Mucosa of gallbladder (tissue), 1 donor: ENCODE measurements at regions not wholly inside any gene's neighbourhood (a gene's known extent, or its start where the extent isn't known, plus 50 kb on each side); places are given as distances from the start of the nearest gene placed in this dataset.
"Not testable (repeated sequence)": the region's sequence is repeated elsewhere in the genome, so short reads cannot be mapped to it uniquely, and the experiment has no call there.

ENCODE experiments used
- DNase-seq: peaks from one replicate; pipeline ENCODE4 v3.0.0-alpha.2; 2020; ENCODE audit warnings: low spot score
- donor health status: DM: no; HTN: no; CAD: no.

DNA sequence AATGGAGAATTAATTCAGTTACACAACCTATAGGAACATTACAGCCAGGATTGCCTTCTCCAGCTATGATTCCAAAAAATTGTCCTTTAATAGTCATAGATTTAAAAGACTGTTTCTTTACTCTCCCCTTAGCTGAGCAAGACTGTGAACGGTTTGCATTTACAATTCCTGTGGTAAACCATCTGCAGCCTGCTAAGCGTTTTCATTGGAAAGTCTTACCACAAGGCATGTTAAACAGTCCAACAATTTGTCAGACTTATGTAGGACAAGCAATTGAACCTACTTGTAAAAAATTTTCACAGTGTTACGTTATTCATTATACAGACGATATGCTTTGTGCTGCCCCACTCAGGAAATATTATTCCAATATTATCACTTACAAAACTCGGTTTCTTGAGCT is 140.6 kb upstream of the ZNF91 start:
- DNase-seq: not testable (repeated sequence)

DNA sequence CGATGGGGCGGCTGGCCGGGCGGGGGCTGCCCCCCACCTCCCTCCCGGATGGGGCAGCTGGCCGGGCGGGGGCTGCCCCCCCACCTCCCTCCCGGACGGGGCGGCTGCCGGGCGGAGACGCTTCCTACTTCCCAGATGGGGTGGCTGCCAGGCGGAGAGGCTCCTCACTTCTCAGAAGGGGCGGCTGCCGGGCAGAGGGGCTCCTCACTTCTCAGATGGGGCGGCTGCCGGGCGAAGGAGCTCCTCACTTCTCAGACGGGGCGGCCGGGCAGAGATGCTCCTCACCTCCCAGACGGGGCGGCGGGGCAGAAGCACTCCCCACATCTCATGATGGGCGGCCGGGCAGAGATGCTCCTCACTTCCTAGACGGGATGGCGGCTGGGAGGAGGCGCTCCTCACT is 138.2 kb upstream of the ZNF91 start:
- not testable (repeated sequence) for DNase-seq

DNA sequence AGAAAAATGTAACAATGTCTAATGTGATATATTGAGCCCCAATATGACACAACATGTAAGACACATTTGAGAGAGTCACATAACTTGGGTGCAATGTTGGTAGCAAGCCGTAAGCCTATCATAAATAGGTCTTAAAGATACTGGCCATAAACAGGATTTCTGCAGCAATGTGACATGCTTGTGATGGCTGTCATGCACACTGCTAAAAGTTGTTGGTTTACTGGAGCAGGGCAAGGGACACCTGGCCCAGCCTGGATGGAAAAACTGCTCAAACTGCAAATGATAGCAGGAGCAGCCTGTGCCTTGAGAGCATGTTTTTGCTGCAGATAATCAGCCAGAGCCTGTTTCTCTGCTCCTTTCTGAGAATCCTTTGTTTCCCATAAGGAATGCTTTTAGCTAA is 136.7 kb upstream of the ZNF91 start:
- no peak for DNase-seq

DNA sequence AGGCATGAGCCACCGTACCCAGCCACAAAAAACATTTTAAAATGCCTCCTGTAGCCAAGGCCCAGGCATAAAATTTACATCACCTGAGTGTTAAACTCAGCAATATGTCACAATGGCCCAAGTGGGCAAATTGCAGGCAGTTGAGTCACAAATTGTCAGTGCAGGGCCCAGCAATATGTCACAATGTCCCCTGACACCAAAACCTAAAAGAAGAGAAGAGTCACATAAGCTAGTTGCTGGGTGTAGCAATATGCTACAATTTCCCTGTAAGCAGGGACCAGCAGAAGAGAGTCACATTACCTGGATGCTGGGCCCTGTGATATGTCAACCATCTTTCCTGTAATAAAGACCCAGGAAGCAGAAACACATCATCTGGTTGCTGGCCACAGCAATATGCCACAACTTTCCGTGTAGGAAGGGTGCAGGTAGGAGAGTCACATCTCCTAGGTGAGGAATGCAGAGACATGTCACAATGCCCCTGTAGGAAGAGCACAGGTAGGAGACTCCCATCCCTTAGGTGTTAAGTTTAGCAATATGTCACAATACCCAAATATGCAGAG is 136.0 kb upstream of the ZNF91 start:
- no peak for DNase-seq

DNA sequence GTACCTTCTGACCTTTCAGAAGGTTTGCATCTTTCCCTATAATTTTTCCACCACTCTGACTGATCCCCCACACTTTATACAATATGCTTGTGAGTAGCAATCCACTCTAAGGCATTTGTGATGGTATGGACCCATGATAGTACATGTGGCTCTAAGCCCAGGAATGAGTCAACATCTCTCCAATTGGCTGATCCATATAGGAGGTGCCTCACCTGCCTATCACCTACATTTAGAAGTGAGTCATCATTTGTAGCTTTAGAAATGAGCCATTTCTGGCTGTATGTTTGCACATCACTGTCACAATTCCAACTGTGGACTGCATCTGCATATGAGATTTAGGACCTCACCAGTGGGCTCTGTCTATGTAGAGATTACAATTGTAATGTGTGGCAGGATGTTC is 133.1 kb upstream of the ZNF91 start:
- DNase-seq: no peak

DNA sequence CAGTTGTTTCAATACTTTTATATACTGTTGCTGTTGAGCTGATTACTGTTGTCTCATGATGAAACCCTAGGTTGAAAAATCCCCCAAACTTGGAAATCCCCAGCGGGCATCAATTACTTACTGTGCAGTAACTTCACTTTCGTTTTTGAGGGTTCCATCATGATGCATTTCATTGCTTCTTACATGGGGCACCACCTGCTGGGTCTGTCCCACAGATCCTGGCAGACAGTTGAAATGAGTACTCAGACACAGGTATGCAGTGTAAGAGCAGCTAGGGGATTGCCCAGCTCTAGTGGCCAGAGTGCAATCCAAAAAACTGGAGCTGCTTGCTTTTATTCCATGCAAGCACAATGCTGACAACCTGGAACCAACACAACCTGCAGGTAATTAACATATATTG is 132.5 kb upstream of the ZNF91 start:
- DNase-seq: no peak

DNA sequence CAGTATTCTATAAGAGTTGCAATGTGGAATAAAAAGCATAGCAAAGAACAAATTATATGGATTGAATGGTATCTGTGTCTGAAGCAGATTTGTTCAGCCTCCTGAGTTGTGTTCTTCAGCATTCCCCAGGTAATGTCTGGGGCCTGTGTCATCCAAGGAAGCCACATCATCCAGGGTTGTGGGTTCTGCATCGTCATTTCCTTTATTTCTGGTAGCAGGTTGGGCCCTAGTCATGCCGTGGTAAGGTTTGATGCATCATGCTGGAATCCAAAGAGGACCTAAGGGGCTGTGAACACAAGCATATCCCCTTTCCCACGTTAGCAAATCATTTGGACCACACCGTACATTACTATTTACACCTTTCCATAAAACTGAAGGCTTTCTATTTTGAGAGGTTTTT is 131.0 kb upstream of the ZNF91 start:
- no peak for DNase-seq

DNA sequence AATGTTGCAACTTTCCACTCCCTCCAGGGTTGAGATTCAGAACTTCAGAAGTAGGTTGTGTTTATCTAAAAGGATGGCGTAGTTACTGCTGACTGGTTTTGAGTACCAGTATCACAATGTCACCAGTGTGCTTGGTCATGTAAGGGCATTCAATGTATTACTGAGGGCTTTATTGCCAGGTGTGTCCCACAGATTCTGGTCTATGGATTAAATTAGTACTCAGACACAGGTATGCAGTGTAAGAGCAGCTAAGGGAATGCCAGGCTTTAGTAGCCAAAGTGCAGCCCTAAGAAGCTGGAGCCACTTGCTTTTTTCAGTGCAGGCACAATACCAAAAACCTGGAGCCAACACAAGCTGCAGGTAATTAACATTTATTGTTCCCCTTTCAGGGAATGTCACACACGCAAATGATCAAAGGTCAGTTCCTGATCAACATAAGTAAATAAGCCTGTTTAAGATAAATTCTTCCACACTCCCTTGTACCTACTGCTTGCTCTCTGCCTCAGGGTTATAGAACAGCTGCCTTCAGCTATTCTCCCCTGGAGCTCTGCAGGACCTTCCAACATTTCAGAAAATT is 130.1 kb upstream of the ZNF91 start:
- no peak for DNase-seq

DNA sequence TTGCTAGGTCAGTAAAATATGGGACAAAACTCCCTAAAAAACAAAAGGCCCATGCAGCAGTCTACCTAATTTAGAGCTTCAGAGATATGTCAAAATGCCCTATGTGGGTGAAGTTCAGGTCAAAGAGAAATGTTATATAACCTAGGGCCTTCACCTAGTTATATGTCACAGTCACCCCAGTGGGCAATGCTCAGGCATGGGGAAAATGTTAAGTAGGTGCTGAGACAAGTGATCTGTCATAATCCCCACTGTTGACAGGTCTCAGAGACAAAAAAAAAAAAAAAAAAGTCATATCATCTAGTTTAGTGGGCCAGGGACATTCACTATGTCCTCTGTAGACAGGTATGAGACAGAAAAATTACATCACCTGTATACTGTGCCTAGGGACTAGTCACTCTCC is 128.6 kb upstream of the ZNF91 start:
- DNase-seq: no peak

DNA sequence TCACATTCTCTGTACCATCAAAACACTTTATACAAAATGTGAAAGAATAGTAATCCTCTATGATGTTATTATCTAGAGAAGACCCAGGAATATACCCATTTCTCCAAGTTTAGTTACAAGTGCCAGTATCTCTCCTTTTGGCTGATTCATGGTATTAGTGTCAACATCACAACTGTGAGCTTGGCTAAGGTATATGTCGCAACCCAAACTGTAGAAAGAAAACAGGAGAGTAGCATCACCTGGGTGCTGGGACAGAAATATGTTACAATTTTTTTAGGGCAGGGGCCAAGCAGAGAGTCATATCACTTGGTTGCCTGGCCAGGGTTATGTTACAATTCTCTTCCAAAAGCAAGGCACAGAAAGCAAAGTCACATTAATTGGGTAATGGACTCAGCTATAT is 127.2 kb upstream of the ZNF91 start:
- DNase-seq: no peak

DNA sequence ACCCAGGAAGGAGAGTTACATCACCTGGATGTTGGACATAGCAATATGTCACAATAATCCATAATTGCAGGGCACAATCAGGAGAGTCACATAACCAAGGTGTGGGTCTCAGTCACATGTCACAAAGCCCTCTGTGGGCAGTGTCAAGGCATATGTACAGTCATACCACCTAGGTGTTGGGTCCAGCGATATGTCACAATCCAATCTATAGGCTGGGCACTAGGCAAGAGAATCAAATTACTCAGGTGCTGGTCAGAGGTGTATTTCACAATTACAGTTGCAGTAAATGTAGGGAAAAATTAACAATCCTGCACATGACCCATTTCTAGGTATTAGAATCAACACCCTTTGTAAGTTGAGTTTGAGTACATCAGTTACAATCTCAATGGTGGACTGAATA is 126.2 kb upstream of the ZNF91 start:
- DNase-seq: no peak

DNA sequence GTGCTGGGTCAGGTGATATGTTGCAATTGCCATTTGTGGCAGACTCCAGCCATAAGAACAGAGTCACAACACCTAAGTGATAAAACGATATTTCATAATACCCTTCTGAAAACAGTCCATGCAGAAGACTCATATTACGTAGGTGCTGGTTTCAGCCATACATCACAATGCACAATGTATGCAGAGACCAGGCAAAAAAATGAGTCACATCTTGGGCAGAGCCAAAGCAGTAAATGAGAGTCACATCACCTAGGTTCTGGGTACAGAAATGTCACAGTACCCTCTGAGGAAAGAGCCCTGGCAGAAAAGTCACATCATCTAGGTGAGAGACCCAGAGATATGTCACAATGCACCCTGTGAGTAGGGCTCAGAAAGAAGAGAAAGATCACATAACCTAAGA is 125.2 kb upstream of the ZNF91 start:
- no peak for DNase-seq

DNA sequence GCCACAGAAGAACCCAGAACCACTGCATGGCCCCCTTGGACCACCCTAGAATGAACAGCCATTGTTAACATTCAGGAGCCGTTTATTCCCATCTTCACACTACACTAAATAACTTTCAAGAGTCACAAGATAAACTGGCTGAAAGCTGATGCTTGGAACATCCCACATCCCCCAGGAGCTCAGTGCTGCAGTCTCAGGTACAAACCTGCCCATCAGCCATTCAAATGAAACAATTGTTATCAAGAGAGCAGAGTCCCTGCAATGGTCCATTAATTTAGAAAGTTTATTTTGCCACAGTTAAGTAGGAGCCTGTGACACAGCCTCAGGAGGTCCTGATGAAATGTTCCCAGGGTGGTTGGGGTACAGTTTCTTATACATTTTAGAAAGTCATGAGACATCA is 123.8 kb upstream of the ZNF91 start:
- DNase-seq: no peak

DNA sequence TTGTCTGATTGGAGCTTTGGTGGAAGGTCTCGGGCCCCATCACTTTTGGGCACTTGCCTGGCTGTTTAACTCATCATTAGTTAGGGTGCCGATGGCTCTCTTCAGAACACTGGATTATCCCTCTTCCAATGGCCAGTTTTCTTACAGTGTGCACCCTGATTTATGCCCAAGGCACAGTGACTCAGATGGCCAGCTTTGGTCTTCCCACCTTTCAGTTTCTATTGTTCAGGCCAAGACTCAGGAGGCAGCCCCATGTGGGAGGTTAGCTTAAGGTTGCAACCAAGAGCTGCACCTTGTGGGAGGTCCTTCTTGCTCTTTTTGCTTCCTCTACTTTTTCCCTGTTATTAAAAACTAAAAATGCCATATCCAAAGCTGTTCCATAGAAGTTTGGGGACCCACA is 121.0 kb upstream of the ZNF91 start:
- no peak for DNase-seq

DNA sequence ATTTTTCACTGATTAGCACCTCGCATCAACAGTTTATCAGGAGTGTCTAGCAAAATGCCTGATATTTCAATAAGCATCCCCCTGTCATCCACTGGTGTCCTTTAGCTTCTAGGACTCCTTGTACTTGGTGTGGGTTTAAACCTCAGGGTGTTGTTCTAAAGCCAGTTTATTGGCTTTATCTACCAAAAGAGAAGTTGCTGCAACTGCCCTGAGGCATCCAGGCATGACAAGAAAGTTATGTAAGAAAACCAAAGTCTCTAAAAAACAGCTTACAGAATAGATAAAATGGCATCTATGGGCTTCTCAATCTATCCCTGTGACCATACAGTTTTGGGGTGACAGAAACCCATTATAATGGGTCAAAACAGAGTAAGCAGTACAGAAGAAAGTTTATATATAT is 120.3 kb upstream of the ZNF91 start:
- no peak for DNase-seq

DNA sequence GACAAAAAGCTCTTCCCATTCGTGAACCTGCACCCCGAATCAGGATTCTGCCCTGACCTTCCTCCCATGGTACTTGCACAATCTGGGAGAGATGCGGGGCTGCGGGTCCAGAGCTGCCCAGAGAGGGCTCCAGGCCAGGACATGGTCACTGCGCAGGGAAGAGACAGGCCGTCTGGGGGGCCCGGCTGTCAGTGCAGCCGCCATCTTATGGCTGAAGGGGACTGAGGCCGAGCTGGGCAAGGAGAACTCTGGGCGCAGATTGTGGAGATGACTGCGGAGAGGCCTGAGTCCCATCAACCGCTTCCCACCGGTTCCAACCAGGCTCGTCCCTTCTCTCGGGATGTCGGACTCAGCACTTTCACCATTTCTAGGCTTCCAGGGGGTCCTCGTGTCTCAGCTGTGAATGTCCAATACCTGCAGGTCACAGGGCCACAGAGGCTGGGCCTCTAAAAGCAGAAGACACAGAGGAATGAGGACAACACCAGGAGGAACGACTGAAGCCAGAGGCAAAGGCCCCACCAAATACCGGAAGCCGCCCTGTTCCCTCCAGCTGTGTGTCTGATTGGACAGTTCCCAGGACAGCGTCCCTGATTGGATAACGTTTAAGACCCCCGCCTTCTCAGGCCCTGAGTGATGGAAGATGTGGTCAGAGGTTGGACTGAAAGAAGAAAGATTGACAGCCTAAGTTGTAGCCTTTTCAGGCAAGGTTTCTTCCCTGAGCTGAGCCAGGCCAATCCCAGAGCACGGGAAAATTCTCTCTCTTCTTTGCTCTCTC is 117.1 kb upstream of the ZNF91 start:
- no peak for DNase-seq

DNA sequence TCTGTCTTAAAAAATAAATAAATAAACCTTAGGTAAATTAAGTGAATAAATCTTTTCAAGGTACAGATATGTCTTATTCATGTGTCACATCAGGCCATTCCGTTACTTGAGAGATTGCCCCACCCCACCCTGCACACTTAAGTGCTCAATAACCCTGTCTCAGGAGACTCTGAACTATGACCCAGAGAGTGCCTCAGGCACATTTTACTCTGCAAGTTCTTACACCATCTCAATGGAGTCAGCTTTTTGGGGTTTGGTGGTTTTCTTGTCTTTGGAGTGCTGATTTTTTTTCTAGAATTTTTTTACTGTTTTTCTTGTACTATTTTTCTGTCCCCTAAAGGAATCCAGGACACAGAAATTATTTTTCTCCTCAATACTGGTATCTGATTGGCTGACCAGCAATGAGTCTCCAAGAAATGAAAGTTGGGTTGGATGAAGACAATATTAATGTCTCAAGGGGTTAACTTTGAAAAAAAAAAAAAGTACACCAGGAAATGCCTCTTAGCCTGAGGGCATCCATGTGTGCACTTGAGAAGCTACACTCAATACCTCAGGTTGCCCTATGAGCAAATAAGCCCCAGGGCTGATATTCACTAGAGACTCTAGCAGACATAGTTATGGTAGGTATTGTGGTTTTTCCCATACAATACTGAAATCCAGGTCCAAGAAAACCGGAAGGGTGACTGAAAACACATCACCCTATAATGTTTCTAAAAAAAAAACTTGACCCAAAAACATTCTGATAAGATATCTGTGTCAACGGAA is 114.6 kb upstream of the ZNF91 start:
- no peak for DNase-seq

DNA sequence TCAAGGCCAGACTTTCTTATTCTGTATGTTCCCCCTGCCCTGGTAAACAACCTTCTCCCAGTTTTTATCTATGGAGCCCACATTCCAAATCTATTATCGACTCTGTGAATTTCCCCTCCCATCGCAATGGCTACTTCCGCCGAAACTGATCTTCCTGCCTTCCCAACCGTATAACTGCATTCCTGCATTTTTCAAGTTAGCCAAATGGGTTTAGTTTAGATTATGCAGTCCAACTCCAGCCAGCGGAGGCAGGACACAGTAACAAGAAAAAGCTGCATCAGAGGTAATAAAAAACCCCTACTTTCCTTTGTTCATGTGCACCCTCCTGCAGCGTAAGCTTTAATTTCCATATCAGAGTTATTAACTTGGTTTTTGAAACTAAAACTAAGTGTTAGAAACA is 112.2 kb upstream of the ZNF91 start:
- DNase-seq: no peak

DNA sequence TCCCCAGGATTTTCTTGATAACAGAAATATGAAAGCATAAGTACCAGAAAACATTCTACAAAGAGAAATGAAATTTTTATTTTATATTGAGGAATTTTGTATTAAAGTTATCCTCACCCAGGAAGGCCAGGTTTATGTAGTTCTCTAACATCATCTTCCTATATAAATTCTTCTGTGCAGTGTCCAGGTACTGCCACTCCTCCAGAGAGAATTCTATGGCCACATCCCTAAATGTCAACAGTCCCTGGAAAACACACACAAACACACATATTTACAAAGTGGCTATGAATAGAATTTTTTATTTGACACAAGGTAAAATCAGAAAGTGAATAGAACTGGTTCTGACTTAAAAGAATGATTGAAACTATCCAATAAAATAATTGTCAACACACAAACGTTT is 110.5 kb upstream of the ZNF91 start:
- DNase-seq: no peak

DNA sequence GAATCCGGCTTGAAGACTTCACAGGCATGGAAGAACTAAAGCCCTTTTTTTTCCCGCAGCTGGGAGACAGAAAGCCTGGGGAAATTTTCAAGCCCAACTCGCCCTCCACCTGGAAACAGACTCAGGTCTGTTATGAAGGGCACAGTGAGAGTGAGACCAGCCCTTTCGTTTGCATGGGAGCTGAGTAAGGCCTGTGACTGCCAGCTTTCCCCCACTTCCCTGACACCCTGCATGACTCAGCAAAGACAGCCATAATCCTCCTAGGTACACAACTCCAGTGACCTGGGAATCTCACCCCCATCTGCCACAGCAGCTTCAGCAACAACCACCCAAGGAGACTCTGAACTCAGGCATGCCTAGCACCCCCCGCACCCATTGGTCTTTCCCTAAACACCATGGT is 87.6 kb upstream of the ZNF91 start:
- DNase-seq: no peak

DNA sequence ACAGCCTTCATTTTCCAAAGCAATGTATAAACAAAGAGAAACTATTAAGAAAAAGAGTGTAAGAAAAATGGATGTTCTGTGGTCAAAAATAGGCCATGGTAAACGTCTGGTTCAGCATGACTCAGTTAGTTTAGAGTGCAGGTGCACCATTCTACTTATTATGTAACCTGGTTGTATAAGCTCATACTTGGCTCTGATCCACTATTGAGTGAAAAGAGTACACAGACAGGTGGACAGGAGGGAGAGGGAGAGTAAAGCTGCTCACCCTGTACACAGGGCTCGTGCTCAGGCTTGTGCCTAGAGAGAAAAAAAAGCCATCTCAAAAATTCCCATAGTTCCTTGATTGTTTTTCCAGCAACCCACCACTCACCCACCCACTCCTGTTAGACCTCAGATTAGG is 85.8 kb upstream of the ZNF91 start:
- peak; percentile 23 for DNase-seq

DNA sequence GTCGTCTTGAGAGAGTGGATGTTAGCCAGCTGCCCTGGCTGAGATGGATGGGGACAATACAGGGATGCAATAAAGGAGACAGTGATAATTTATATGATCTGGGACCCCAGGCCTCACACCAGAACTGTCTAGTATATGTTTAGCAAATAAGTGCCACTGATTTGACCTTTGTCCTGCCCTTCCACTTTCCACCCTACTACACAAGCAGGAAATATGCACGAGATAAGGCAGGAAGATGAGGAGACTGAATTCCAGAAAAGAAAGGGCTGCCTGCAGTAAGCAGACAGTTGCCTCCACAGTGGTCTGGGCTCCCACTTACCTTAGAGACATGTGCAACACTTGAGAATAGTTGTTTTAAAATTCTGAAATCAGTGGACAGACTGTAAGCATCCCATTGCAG is 80.2 kb upstream of the ZNF91 start:
- DNase-seq: no peak

DNA sequence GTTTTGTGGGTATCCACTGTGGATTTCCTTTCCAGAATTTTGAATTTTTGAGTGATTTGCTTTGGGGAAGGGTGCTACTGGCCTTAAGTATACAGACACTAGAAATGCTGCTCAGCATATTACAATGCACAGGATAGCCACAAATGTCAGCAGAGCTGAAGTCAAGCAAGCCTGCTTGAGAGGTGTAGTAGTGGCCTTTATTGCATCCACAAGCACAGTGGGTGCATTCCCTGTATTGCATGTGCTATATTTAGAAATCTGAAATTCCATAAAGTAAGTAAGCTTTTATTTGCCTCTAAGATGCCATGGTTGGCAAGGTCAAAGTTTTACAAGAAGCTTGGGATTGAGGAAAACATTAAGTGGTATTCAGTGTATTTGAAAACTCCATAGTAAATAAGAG is 79.5 kb upstream of the ZNF91 start:
- no peak for DNase-seq
